ENCODE measurements at regions not wholly inside any gene's neighbourhood (a gene's known extent, or its start where the extent isn't known, plus 50 kb on each side); places are given as distances from the start of the nearest gene placed in this dataset.
A peak's percentile ranks its signal among the peaks of the same experiment; 100 is the strongest.

DNA sequence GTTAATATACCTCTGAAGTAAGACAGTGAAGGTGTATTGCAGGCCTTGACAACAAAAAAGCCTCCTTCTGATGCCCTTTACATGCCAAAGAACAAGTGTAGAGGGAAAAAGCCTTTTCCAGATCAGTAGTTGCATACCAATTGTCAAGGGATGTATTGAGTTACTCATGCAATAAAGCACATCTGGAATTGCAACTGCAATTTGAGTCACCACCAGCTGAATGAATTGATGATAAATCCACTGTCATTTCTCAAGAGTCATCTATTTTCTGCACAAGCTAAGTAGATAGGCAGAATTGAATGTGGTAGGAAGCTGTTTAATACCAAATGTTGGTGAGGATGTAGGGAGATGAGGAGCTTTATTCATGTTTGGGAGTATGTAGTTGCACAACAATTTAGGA is 325.9 kb upstream of the SMIM30 start:
- Histone ChIP-seq H3K9me3 (no peaks in the 10 kb centered on the region), H3K27me3 (no peaks in the 10 kb centered on the region), H3K27ac (no peak overlapping the region), H3K4me1 (ENCODE audit: insufficient read depth) (no peaks in the 10 kb centered on the region), H3K4me3 (no peak overlapping the region), H3K36me3 (no peaks in the 10 kb centered on the region)
- no peak for DNase-seq
- intact Hi-C loops (cut with DNase I) = no loop called here
- TF ChIP-seq CTCF (IDR thresholded peaks at IDR 0.05) (no peak), POLR2A (IDR thresholded peaks at IDR 0.05) (no peak), EP300 (IDR thresholded peaks at IDR 0.05) (no peak)

GRCh38 chr7:113440173-113440572 is 321.8 kb upstream of the SMIM30 start:
- no peak overlapping the region for H3K27ac ChIP-seq
- no peak for DNase-seq
- H3K4me3 ChIP-seq = no peak overlapping the region
- no peaks in the 10 kb centered on the region for H3K4me1 ChIP-seq (ENCODE audit: insufficient read depth)
- no peak for TF ChIP-seq EP300 (IDR thresholded peaks at IDR 0.05)
- TF ChIP-seq POLR2A (IDR thresholded peaks at IDR 0.05) = no peak
- no peak for TF ChIP-seq CTCF (IDR thresholded peaks at IDR 0.05)
- no peaks in the 10 kb centered on the region for H3K9me3 ChIP-seq
- intact Hi-C loops (cut with DNase I) = no loop called here
- H3K27me3 ChIP-seq = no peaks in the 10 kb centered on the region
- WGBS, 3 donors = 47 to 87% (median 86%) methylated on average over 2 of the region's 2 CpGs
- no peaks in the 10 kb centered on the region for H3K36me3 ChIP-seq

GRCh38 chr7:113431406-113431805 is 313.1 kb upstream of the SMIM30 start:
- DNase-seq = no peak
- H3K4me3 ChIP-seq = no peak overlapping the region
- no peaks in the 10 kb centered on the region for H3K9me3 ChIP-seq
- H3K27me3 ChIP-seq = no peaks in the 10 kb centered on the region
- intact Hi-C loops (cut with DNase I) = no loop called here
- 55 to 74% (median 61%) methylated on average over 4 of the region's 4 CpGs for WGBS, 3 donors
- TF ChIP-seq CTCF (IDR thresholded peaks at IDR 0.05) = no peak
- no peak for TF ChIP-seq EP300 (IDR thresholded peaks at IDR 0.05)
- no peak for TF ChIP-seq POLR2A (IDR thresholded peaks at IDR 0.05)
- H3K36me3 ChIP-seq = no peaks in the 10 kb centered on the region
- no peaks in the 10 kb centered on the region for H3K4me1 ChIP-seq (ENCODE audit: insufficient read depth)
- no peak overlapping the region for H3K27ac ChIP-seq

- no peaks in the 10 kb centered on the region for H3K9me3 ChIP-seq
- TF ChIP-seq POLR2A (IDR thresholded peaks at IDR 0.05) = no peak
- DNase-seq = no peak
- no peak overlapping the region for H3K4me3 ChIP-seq
- H3K27ac ChIP-seq = no peak overlapping the region
- 29 to 40% (median 29%) methylated on average over 6 of the region's 6 CpGs for WGBS, 3 donors
- H3K4me1 ChIP-seq (ENCODE audit: insufficient read depth) = no peaks in the 10 kb centered on the region
- no peaks in the 10 kb centered on the region for H3K27me3 ChIP-seq
- intact Hi-C loops (cut with DNase I) = no loop called here
- no peaks in the 10 kb centered on the region for H3K36me3 ChIP-seq
Measured at GRCh38 chr7:113424185-113424817, 305.9 kb upstream of the SMIM30 start.

DNA sequence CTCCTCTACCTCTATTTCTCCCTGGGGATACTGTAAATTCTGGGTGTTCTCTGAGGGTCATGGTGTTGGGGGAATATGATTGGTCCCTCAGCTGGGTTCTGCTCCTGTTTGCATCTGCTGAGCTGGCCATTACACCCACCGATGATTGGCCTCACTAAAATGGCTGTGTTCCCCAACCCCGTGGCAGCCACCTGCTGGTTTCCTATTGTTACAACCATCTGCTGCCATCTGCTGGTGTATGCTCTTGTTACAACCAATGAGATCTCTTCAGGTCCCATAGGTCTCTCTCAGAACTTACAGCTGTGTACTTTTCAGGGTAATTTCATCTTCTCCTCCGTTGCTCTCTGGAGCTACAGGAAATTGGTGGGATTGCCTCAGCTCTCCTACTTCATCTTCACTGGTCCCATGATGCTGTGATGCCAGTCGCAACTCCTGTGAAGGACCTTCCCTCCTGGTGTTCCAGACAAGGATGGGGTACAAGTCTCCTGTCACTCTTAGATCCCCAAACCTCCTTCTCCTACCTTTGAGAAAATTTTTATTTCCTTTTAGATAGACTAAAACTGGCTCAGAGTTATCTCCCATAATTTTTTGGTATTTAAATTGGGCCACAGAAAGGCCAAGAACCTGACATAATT is 303.5 kb upstream of the SMIM30 start:
- intact Hi-C loops (cut with DNase I) = no loop called here

More for the DNA sequence above, 303.5 kb upstream of the SMIM30 start:
- Histone ChIP-seq H3K9me3 (no peaks in the 10 kb centered on the region), H3K36me3 (no peaks in the 10 kb centered on the region), H3K27ac (no peak overlapping the region), H3K4me3 (no peak overlapping the region), H3K27me3 (no peaks in the 10 kb centered on the region), H3K4me1 (ENCODE audit: insufficient read depth) (no peaks in the 10 kb centered on the region)
- DNase-seq = peak; percentile 49 to 63 (median 56)
- TF ChIP-seq POLR2A (IDR thresholded peaks at IDR 0.05) = no peak
- peak in 2 of 3 donors; percentile 31 to 63 for TF ChIP-seq CTCF (IDR thresholded peaks at IDR 0.05)
- 27 to 30% (median 27%) methylated on average over 4 of the region's 4 CpGs for WGBS, 3 donors
